A673 (cell line): ENCODE measurements at regions not wholly inside any gene's neighbourhood (a gene's known extent, or its start where the extent isn't known, plus 50 kb on each side); places are given as distances from the start of the nearest gene placed in this dataset.

ENCODE experiments used
- EZH2 ChIP-seq: fragments of 200-600 bp; sonication (generic); IDR thresholded peaks from 2 replicates; pipeline ENCODE4 v1.6.1; 2017; ENCODE audit warnings: borderline replicate concordance, low read depth, mild to moderate bottlenecking, mixed read lengths, antibody characterized with exemption, low read length; ENCODE audit not compliant: poor library complexity, severe bottlenecking
- TF ChIP-seq, protein P1 (sequence below): fragments of 300-800, 200-600 bp; sonication (generic); conservative IDR thresholded peaks from 2 replicates; pipeline ENCODE4 v1.5.1; 2017; ENCODE audit warnings: low read depth, mild to moderate bottlenecking, antibody characterized with exemption, low read length, moderate library complexity, mixed read lengths

GRCh38 chr10:107900131-107900530 is 735.6 kb upstream of the SORCS1 start:
- TF ChIP-seq, protein P1, sequence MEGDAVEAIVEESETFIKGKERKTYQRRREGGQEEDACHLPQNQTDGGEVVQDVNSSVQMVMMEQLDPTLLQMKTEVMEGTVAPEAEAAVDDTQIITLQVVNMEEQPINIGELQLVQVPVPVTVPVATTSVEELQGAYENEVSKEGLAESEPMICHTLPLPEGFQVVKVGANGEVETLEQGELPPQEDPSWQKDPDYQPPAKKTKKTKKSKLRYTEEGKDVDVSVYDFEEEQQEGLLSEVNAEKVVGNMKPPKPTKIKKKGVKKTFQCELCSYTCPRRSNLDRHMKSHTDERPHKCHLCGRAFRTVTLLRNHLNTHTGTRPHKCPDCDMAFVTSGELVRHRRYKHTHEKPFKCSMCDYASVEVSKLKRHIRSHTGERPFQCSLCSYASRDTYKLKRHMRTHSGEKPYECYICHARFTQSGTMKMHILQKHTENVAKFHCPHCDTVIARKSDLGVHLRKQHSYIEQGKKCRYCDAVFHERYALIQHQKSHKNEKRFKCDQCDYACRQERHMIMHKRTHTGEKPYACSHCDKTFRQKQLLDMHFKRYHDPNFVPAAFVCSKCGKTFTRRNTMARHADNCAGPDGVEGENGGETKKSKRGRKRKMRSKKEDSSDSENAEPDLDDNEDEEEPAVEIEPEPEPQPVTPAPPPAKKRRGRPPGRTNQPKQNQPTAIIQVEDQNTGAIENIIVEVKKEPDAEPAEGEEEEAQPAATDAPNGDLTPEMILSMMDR = no peak
- TF ChIP-seq EZH2 = no peak
